DMS 273 (cell line): ENCODE measurements at regions not wholly inside any gene's neighbourhood (a gene's known extent, or its start where the extent isn't known, plus 50 kb on each side); places are given as distances from the start of the nearest gene placed in this dataset.

Experiments
- DNase-seq: peaks from one replicate; lab custom pipeline; 2025; ENCODE audit not compliant: unreplicated experiment; lab: John Stamatoyannopoulos, UW

DNA sequence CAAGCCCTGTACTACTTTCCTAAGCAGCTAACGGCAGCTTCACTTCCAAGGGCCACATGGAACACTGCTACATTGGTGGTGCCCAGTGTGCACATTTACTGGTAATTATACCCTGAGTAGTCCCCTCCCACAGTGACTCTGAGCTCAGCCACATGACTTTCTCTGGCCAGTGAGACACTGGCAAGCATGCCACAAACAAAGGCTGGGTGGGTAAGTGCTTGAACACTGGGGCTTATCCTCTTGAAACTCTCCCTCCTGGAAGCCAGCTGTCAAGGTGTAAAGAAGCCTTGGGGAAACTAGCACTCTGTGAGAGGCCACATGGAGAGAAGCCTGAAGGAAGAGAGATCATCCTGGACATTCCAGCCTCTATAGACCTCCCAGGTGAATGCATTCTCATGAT is 54.4 kb upstream of the DRD2 start:
- peak; percentile 11 for DNase-seq

DNA sequence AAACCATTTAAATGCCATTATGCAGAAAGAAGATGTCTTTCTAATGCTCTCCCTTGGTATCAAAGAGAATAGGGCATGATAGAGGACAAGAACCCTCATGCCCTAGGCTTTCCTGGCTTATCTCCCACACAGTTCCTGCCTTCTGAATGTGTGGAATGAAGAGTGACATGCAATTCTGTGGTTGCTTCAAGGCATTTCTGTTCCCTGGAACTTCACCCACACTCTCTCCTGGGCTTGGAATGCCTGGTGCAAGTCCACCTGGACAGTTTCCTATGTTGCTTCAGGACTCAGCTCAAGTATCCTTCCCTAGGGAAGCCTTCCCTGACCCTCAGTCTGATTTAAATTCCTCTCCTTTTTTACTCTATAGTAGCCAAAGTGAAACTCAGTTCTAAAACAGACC is 53.8 kb upstream of the DRD2 start:
- no peak for DNase-seq

GRCh38 chr11:113526521-113526920 is 51.3 kb upstream of the DRD2 start:
- no peak for DNase-seq
